ENCODE measurements at regions not wholly inside any gene's neighbourhood (a gene's known extent, or its start where the extent isn't known, plus 50 kb on each side); places are given as distances from the start of the nearest gene placed in this dataset.

DNA sequence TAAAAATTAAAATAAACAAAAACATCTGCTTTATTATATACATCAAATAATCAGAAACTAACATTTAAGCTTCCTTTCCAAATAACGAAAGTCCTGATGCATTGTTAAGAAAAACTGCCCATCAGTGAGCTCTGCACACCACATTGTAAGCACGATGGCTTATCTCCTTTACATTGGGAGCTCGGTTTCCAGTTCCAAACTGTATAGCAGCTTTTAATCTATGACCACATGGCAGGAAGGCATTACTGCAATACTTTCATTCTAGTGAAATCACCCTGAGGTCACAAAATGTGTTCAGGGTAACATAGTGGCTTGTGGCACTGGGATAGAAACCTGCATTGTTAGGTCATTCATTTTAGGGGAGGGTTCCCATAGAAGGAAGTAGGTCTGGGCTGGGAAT lies 146.3 kb downstream of the ZNF22 start:
- Histone ChIP-seq H2AFZ (ENCODE audit: low read length) (no peak overlapping the region), H3K36me3 (ENCODE audit: insufficient read depth, low read length) (no peaks in the 10 kb centered on the region), H4K20me1 (ENCODE audit: insufficient read depth, low read length) (no peaks in the 10 kb centered on the region), H3K4me2 (ENCODE audit: insufficient read depth, low read length) (no peak overlapping the region), H3K4me1 (ENCODE audit: insufficient read depth, low read length) (no peaks in the 10 kb centered on the region), H3K27me3 (ENCODE audit: insufficient read depth, low read length) (no peaks in the 10 kb centered on the region), H3K27ac (ENCODE audit: low read depth, low read length) (no peak overlapping the region), H3K9me3 (ENCODE audit: low read depth, low read length) (no peaks in the 10 kb centered on the region), H3K79me2 (ENCODE audit: insufficient read depth, low read length) (no peaks in the 10 kb centered on the region), H3K4me3 (ENCODE audit: insufficient read depth, low read length) (no peak overlapping the region)
- no peak for DNase-seq (ENCODE audit: insufficient read length, low spot score, missing footprints)
- TF ChIP-seq, protein P1, sequence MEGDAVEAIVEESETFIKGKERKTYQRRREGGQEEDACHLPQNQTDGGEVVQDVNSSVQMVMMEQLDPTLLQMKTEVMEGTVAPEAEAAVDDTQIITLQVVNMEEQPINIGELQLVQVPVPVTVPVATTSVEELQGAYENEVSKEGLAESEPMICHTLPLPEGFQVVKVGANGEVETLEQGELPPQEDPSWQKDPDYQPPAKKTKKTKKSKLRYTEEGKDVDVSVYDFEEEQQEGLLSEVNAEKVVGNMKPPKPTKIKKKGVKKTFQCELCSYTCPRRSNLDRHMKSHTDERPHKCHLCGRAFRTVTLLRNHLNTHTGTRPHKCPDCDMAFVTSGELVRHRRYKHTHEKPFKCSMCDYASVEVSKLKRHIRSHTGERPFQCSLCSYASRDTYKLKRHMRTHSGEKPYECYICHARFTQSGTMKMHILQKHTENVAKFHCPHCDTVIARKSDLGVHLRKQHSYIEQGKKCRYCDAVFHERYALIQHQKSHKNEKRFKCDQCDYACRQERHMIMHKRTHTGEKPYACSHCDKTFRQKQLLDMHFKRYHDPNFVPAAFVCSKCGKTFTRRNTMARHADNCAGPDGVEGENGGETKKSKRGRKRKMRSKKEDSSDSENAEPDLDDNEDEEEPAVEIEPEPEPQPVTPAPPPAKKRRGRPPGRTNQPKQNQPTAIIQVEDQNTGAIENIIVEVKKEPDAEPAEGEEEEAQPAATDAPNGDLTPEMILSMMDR (IDR thresholded peaks at IDR 0.05; ENCODE audit: extremely low read depth, low read depth, low read length) = no peak

DNA sequence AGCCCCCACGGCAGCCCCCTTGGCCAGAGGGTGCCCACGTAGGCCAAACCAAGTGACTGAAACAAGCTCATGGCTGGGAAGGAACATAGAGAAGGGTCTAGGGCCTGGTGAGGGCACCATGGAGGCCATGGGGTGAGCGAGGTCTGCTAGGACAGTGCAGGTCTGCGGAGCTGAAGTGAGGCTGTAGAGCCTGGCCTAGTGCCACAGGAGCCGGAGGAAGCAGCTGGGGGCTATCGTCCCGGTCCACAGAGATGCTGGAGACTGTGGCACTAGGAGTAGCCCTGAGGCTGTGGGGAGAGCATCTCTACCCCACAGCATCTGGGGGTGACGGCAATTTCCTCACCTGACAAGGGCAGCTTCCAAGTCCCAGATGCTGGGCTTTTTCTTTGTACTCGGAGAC lies 150.3 kb downstream of the ZNF22 start:
- TF ChIP-seq, protein P1 (IDR thresholded peaks at IDR 0.05; ENCODE audit: extremely low read depth, low read depth, low read length) = no peak
- DNase-seq (ENCODE audit: insufficient read length, low spot score, missing footprints) = no peak
- no peak overlapping the region for H3K4me2 ChIP-seq (ENCODE audit: insufficient read depth, low read length)
- no peak overlapping the region for H3K4me3 ChIP-seq (ENCODE audit: insufficient read depth, low read length)
- H3K36me3 ChIP-seq (ENCODE audit: insufficient read depth, low read length) = no peaks in the 10 kb centered on the region
- no peak overlapping the region for H2AFZ ChIP-seq (ENCODE audit: low read length)
- H3K79me2 ChIP-seq (ENCODE audit: insufficient read depth, low read length) = no peaks in the 10 kb centered on the region
- H3K27me3 ChIP-seq (ENCODE audit: insufficient read depth, low read length) = no peaks in the 10 kb centered on the region
- no peak overlapping the region for H3K27ac ChIP-seq (ENCODE audit: low read depth, low read length)
- H4K20me1 ChIP-seq (ENCODE audit: insufficient read depth, low read length) = no peaks in the 10 kb centered on the region
- H3K9me3 ChIP-seq (ENCODE audit: low read depth, low read length) = no peaks in the 10 kb centered on the region
- H3K4me1 ChIP-seq (ENCODE audit: insufficient read depth, low read length) = no peaks in the 10 kb centered on the region

DNA sequence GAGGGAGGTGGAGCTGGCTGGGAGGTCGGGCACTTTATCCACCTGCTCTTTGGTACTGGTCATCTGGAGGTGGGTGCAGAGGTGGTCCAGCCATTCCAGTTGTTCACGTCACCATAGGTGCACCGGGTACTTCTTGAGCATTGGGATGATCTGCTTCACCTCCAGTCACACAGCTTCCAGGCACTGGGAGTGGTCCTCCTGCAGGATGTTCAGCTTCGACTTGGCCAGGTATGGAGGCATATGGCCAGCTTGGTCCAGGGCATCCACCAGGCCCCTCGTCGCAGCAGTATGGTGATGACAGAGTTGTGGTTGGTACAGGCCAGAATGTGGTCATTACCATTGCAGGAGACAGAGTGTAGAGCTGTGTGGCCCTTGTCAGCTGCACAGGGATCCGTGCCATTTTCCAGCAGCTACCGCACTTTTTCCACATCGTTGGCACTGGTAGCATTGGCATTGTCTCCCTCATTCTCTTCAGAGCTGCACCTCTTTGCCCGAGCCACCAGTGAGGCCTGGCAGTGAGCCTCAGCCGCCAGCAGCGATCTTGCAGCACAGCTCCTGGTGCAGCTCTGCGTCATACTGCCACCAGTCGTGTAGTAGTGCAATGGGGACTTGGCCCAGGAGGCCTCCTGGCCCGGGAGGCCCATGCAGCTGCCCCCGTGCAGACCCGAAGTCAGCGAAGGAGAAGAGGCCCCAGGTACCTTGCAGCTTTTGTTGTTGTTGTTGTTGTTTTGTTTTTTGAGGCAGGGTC lies 150.9 kb downstream of the ZNF22 start:
- Histone ChIP-seq H3K4me1 (ENCODE audit: insufficient read depth, low read length) (no peaks in the 10 kb centered on the region), H3K4me3 (ENCODE audit: insufficient read depth, low read length) (no peak overlapping the region), H3K27ac (ENCODE audit: low read depth, low read length) (no peak overlapping the region), H4K20me1 (ENCODE audit: insufficient read depth, low read length) (no peaks in the 10 kb centered on the region), H3K36me3 (ENCODE audit: insufficient read depth, low read length) (no peaks in the 10 kb centered on the region), H3K79me2 (ENCODE audit: insufficient read depth, low read length) (no peaks in the 10 kb centered on the region), H3K4me2 (ENCODE audit: insufficient read depth, low read length) (no peak overlapping the region), H3K9me3 (ENCODE audit: low read depth, low read length) (no peaks in the 10 kb centered on the region), H2AFZ (ENCODE audit: low read length) (no peak overlapping the region), H3K27me3 (ENCODE audit: insufficient read depth, low read length) (no peaks in the 10 kb centered on the region)
- TF ChIP-seq, protein P1 (IDR thresholded peaks at IDR 0.05; ENCODE audit: extremely low read depth, low read depth, low read length) = no peak
- DNase-seq (ENCODE audit: insufficient read length, low spot score, missing footprints) = no peak

DNA sequence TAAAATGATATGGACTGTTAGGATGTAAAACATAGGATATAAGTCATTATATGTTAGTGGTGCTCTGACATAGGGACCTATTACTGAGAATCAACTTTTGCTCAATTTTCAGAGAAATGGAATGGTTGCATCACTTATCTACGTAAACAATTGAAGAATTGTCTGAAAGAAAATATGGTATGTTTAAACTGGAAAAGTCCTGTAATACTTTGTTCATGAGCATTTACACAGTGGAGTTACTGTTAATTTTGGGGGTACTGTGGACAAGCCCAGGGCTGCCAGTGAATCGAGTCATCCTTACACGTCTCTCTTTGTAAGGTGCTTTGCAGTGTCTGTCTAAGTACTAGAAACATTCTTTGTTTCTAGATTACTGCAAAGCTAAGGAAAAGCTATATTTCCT lies 152.0 kb downstream of the ZNF22 start:
- H3K27ac ChIP-seq (ENCODE audit: low read depth, low read length) = no peak overlapping the region
- H3K79me2 ChIP-seq (ENCODE audit: insufficient read depth, low read length) = no peaks in the 10 kb centered on the region
- H3K4me2 ChIP-seq (ENCODE audit: insufficient read depth, low read length) = no peak overlapping the region
- H3K9me3 ChIP-seq (ENCODE audit: low read depth, low read length) = no peaks in the 10 kb centered on the region
- no peak overlapping the region for H3K4me3 ChIP-seq (ENCODE audit: insufficient read depth, low read length)
- no peak overlapping the region for H2AFZ ChIP-seq (ENCODE audit: low read length)
- no peaks in the 10 kb centered on the region for H3K36me3 ChIP-seq (ENCODE audit: insufficient read depth, low read length)
- DNase-seq (ENCODE audit: insufficient read length, low spot score, missing footprints) = no peak
- H3K27me3 ChIP-seq (ENCODE audit: insufficient read depth, low read length) = no peaks in the 10 kb centered on the region
- H4K20me1 ChIP-seq (ENCODE audit: insufficient read depth, low read length) = no peaks in the 10 kb centered on the region
- H3K4me1 ChIP-seq (ENCODE audit: insufficient read depth, low read length) = no peaks in the 10 kb centered on the region
- TF ChIP-seq, protein P1 (IDR thresholded peaks at IDR 0.05; ENCODE audit: extremely low read depth, low read depth, low read length) = no peak

Data from osteoblast (primary cell).